GM12878 (cell line): ENCODE measurements at regions not wholly inside any gene's neighbourhood (a gene's known extent, or its start where the extent isn't known, plus 50 kb on each side); places are given as distances from the start of the nearest gene placed in this dataset.

Experiments
- ASH2L ChIP-seq: fragments of 300-600, 200-600 bp; sonication (generic); IDR thresholded peaks from 2 replicates; pipeline ENCODE4 v1.6.1; 2017; ENCODE audit warnings: low read depth, mild to moderate bottlenecking, borderline replicate concordance
- EP300 ChIP-seq, 2 experiments: fragments of 150-350 bp in 1 of 2; IDR thresholded peaks; 2 replicates each; pipeline ENCODE4 v1.6.1; 2011 to 2012; ENCODE audit warnings: low read depth in 2 of 2, low read length in 2 of 2, borderline replicate concordance in 1 of 2, improper control_type of control experiment in 1 of 2, inconsistent platforms in 1 of 2; ENCODE audit not compliant: control insufficient read depth in 1 of 2
- HDAC2 ChIP-seq: fragments of 200-600 bp; sonication (generic); IDR thresholded peaks from 2 replicates; pipeline ENCODE4 v1.6.1; 2017
- POLR2AphosphoS5 ChIP-seq: IDR thresholded peaks from 2 replicates; pipeline ENCODE4 v1.6.1; 2011; ENCODE audit warnings: mild to moderate bottlenecking, low read length, inconsistent platforms
- RELA ChIP-seq: fragments of 450-650 bp; IDR thresholded peaks from 2 replicates; pipeline ENCODE4 v1.8.0; 2014; ENCODE audit warnings: borderline replicate concordance; ENCODE audit not compliant: partially characterized antibody
- RFX5 ChIP-seq: IDR thresholded peaks from 2 replicates; pipeline ENCODE4 v1.6.1; 2011; ENCODE audit warnings: low read depth, low read length, improper control_type of control experiment
- WRNIP1 ChIP-seq: IDR thresholded peaks from 2 replicates; pipeline ENCODE4 v1.6.1; 2011; ENCODE audit warnings: low read depth, low read length, improper control_type of control experiment, borderline replicate concordance
- ZSCAN29 ChIP-seq: fragments of 450-650 bp; IDR thresholded peaks from 2 replicates; pipeline ENCODE4 v1.6.1; 2017; ENCODE audit warnings: mild to moderate bottlenecking, moderate library complexity
- TF ChIP-seq, protein P1 (sequence below): fragments of 150-350 bp; IDR thresholded peaks from 2 replicates; pipeline ENCODE4 v1.6.1; 2014; ENCODE audit warnings: mild to moderate bottlenecking, low read depth, low read length
- TF ChIP-seq, protein P2 (sequence below): IDR thresholded peaks from 2 replicates; pipeline ENCODE4 v1.6.1; 2011; ENCODE audit warnings: borderline replicate concordance, low read depth, mild to moderate bottlenecking, moderate library complexity, mixed read lengths, low read length; ENCODE audit not compliant: insufficient read depth; ENCODE audit errors: extremely low read length
- TF ChIP-seq, protein P3 (sequence below), 3 experiments: IDR thresholded peaks in 2 of 3; conservative IDR thresholded peaks in 1 of 3; 2 replicates each; pipeline ENCODE4 v1.5.1; 2011; ENCODE audit warnings: low read depth in 3 of 3, low read length in 3 of 3, mild to moderate bottlenecking in 3 of 3, control low read depth in 2 of 3, moderate library complexity in 2 of 3, inconsistent platforms in 1 of 3, mixed read lengths in 1 of 3; ENCODE audit not compliant: control insufficient read depth in 2 of 3, insufficient read depth in 1 of 3; ENCODE audit errors: extremely low read depth in 1 of 3
- TF ChIP-seq, protein P4 (sequence below): IDR thresholded peaks from 2 replicates; pipeline ENCODE4 v1.6.1; 2012; ENCODE audit warnings: improper control_type of control experiment, low read depth, low read length; ENCODE audit not compliant: insufficient replicate concordance

DNA sequence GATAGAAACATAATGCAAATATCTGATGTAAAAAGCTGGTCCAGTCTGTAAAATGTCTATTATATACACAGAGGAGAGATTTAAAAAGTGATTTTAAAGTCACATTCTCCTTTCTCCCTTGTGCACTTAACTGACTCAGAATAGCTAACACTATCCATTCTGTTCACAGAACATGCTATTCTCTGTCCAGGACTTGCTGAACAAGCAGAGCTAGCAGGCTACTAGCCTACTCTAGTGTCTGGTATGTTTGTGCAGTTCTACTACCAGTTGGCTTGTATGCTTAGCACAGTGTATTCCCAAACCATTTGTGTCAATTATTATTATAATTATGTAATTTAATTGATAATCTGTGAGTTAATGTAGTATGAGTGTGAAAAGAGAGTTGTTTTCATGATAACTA is 161.7 kb upstream of the NUDT12 start:
- TF ChIP-seq, protein P1, sequence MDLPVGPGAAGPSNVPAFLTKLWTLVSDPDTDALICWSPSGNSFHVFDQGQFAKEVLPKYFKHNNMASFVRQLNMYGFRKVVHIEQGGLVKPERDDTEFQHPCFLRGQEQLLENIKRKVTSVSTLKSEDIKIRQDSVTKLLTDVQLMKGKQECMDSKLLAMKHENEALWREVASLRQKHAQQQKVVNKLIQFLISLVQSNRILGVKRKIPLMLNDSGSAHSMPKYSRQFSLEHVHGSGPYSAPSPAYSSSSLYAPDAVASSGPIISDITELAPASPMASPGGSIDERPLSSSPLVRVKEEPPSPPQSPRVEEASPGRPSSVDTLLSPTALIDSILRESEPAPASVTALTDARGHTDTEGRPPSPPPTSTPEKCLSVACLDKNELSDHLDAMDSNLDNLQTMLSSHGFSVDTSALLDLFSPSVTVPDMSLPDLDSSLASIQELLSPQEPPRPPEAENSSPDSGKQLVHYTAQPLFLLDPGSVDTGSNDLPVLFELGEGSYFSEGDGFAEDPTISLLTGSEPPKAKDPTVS, result no peak
- TF ChIP-seq ZSCAN29, result no peak
- no peak for TF ChIP-seq WRNIP1
- TF ChIP-seq, protein P2, sequence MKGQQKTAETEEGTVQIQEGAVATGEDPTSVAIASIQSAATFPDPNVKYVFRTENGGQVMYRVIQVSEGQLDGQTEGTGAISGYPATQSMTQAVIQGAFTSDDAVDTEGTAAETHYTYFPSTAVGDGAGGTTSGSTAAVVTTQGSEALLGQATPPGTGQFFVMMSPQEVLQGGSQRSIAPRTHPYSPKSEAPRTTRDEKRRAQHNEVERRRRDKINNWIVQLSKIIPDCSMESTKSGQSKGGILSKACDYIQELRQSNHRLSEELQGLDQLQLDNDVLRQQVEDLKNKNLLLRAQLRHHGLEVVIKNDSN, result no peak
- TF ChIP-seq RELA, result no peak
- no peak for TF ChIP-seq ASH2L
- TF ChIP-seq RFX5, result no peak
- no peak for TF ChIP-seq EP300 (IDR thresholded peaks at IDR 0.05; ENCODE audit: borderline replicate concordance in 1 of 2, control insufficient read depth in 1 of 2, low read depth in 2 of 2, low read length in 2 of 2)
- TF ChIP-seq, protein P3, sequence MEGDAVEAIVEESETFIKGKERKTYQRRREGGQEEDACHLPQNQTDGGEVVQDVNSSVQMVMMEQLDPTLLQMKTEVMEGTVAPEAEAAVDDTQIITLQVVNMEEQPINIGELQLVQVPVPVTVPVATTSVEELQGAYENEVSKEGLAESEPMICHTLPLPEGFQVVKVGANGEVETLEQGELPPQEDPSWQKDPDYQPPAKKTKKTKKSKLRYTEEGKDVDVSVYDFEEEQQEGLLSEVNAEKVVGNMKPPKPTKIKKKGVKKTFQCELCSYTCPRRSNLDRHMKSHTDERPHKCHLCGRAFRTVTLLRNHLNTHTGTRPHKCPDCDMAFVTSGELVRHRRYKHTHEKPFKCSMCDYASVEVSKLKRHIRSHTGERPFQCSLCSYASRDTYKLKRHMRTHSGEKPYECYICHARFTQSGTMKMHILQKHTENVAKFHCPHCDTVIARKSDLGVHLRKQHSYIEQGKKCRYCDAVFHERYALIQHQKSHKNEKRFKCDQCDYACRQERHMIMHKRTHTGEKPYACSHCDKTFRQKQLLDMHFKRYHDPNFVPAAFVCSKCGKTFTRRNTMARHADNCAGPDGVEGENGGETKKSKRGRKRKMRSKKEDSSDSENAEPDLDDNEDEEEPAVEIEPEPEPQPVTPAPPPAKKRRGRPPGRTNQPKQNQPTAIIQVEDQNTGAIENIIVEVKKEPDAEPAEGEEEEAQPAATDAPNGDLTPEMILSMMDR (IDR thresholded peaks at IDR 0.05 in 2 of 3, conservative IDR thresholded peaks at IDR 0.05 in 1 of 3; ENCODE audit: control insufficient read depth in 2 of 3, extremely low read depth in 1 of 3, insufficient read depth in 1 of 3, low read depth in 3 of 3, low read length in 3 of 3), result no peak
- TF ChIP-seq HDAC2, result no peak
- no peak for TF ChIP-seq POLR2AphosphoS5
- TF ChIP-seq, protein P4, sequence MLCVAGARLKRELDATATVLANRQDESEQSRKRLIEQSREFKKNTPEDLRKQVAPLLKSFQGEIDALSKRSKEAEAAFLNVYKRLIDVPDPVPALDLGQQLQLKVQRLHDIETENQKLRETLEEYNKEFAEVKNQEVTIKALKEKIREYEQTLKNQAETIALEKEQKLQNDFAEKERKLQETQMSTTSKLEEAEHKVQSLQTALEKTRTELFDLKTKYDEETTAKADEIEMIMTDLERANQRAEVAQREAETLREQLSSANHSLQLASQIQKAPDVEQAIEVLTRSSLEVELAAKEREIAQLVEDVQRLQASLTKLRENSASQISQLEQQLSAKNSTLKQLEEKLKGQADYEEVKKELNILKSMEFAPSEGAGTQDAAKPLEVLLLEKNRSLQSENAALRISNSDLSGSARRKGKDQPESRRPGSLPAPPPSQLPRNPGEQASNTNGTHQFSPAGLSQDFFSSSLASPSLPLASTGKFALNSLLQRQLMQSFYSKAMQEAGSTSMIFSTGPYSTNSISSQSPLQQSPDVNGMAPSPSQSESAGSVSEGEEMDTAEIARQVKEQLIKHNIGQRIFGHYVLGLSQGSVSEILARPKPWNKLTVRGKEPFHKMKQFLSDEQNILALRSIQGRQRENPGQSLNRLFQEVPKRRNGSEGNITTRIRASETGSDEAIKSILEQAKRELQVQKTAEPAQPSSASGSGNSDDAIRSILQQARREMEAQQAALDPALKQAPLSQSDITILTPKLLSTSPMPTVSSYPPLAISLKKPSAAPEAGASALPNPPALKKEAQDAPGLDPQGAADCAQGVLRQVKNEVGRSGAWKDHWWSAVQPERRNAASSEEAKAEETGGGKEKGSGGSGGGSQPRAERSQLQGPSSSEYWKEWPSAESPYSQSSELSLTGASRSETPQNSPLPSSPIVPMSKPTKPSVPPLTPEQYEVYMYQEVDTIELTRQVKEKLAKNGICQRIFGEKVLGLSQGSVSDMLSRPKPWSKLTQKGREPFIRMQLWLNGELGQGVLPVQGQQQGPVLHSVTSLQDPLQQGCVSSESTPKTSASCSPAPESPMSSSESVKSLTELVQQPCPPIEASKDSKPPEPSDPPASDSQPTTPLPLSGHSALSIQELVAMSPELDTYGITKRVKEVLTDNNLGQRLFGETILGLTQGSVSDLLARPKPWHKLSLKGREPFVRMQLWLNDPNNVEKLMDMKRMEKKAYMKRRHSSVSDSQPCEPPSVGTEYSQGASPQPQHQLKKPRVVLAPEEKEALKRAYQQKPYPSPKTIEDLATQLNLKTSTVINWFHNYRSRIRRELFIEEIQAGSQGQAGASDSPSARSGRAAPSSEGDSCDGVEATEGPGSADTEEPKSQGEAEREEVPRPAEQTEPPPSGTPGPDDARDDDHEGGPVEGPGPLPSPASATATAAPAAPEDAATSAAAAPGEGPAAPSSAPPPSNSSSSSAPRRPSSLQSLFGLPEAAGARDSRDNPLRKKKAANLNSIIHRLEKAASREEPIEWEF, result no peak
